Mesothelial cell of epicardium (in vitro differentiated cells): ENCODE measurements at regions not wholly inside any gene's neighbourhood (a gene's known extent, or its start where the extent isn't known, plus 50 kb on each side); places are given as distances from the start of the nearest gene placed in this dataset.

Source experiments
- DNase-seq, 2 experiments: peaks; one replicate each; pipeline ENCODE4 v3.0.0; 2021; ENCODE audit warnings: low spot score in 2 of 2; ENCODE audit not compliant: unreplicated experiment in 2 of 2
- H3K27ac Mint-ChIP-seq: 2 replicates; pipeline ENCODE4 v1.8.0; 2021; ENCODE audit warnings: mixed read lengths
- H3K27me3 Mint-ChIP-seq: 2 replicates; pipeline ENCODE4 v1.8.0; 2021; ENCODE audit warnings: low read depth, mixed read lengths
- H3K36me3 Mint-ChIP-seq: 2 replicates; pipeline ENCODE4 v1.8.0; 2021; ENCODE audit warnings: mixed read lengths
- H3K4me1 Mint-ChIP-seq: 2 replicates; pipeline ENCODE4 v1.8.0; 2021; ENCODE audit warnings: mixed read lengths
- H3K4me3 Mint-ChIP-seq: 2 replicates; pipeline ENCODE4 v1.8.0; 2021; ENCODE audit warnings: mild to moderate bottlenecking, moderate library complexity, mixed read lengths
- H3K9me3 Mint-ChIP-seq: 2 replicates; pipeline ENCODE4 v1.8.0; 2021; ENCODE audit warnings: mixed read lengths
- CTCF ChIP-seq: fragments of 200-600 bp; sonication (generic); IDR thresholded peaks from one replicate; pipeline ENCODE4 v1.5.0; 2021; ENCODE audit warnings: antibody characterized with exemption; ENCODE audit not compliant: unreplicated experiment

- H3K27ac Mint-ChIP-seq, result no peak overlapping the region
- TF ChIP-seq CTCF, result no peak
- H3K36me3 Mint-ChIP-seq, result no peaks in the 10 kb centered on the region
- no peak overlapping the region for H3K4me3 Mint-ChIP-seq
- no peaks in the 10 kb centered on the region for H3K9me3 Mint-ChIP-seq
- H3K4me1 Mint-ChIP-seq, result no peaks in the 10 kb centered on the region
- no peak for DNase-seq
- H3K27me3 Mint-ChIP-seq, result peaks cover 47% of the 10 kb centered on the region
Observed at GRCh38 chr1:29916656-29917369, 680.5 kb downstream of the PTPRU start.

- no peak overlapping the region for H3K4me3 Mint-ChIP-seq
- no peaks in the 10 kb centered on the region for H3K9me3 Mint-ChIP-seq
- H3K36me3 Mint-ChIP-seq, result no peaks in the 10 kb centered on the region
- H3K4me1 Mint-ChIP-seq, result no peaks in the 10 kb centered on the region
- H3K27ac Mint-ChIP-seq, result no peak overlapping the region
- TF ChIP-seq CTCF, result no peak
- DNase-seq, result no peak
- H3K27me3 Mint-ChIP-seq, result peaks cover 41% of the 10 kb centered on the region
Observed at GRCh38 chr1:29914936-29915335, 678.6 kb downstream of the PTPRU start.

GRCh38 chr1:29912425-29912824 lies 676.1 kb downstream of the PTPRU start:
- H3K27me3 Mint-ChIP-seq, result peaks cover 28% of the 10 kb centered on the region
- no peak for TF ChIP-seq CTCF
- H3K27ac Mint-ChIP-seq, result no peak overlapping the region
- H3K36me3 Mint-ChIP-seq, result no peaks in the 10 kb centered on the region
- no peaks in the 10 kb centered on the region for H3K9me3 Mint-ChIP-seq
- DNase-seq, result no peak
- no peaks in the 10 kb centered on the region for H3K4me1 Mint-ChIP-seq
- H3K4me3 Mint-ChIP-seq, result no peak overlapping the region

GRCh38 chr1:29909962-29910361 lies 673.6 kb downstream of the PTPRU start:
- no peak for TF ChIP-seq CTCF
- Mint-ChIP-seq H3K27me3 (peaks cover 16% of the 10 kb centered on the region), H3K27ac (no peak overlapping the region), H3K9me3 (no peaks in the 10 kb centered on the region), H3K4me1 (no peaks in the 10 kb centered on the region), H3K36me3 (no peaks in the 10 kb centered on the region), H3K4me3 (no peak overlapping the region)
- no peak for DNase-seq

GRCh38 chr1:29907596-29907995 lies 671.3 kb downstream of the PTPRU start:
- Mint-ChIP-seq H3K36me3 (no peaks in the 10 kb centered on the region), H3K4me1 (no peaks in the 10 kb centered on the region), H3K27me3 (peaks cover 12% of the 10 kb centered on the region), H3K4me3 (no peak overlapping the region), H3K9me3 (no peaks in the 10 kb centered on the region), H3K27ac (no peak overlapping the region)
- DNase-seq, result no peak
- TF ChIP-seq CTCF, result no peak
